Activated naive CD8-positive, alpha-beta T cell treated with anti-CD3 and anti-CD28 coated beads for 36 hours (primary cell): ENCODE measurements at regions not wholly inside any gene's neighbourhood (a gene's known extent, or its start where the extent isn't known, plus 50 kb on each side); places are given as distances from the start of the nearest gene placed in this dataset.
"Not testable (repeated sequence)": the region's sequence is repeated elsewhere in the genome, so short reads cannot be mapped to it uniquely, and the experiment has no call there.

Experiments used
- DNase-seq: peaks from one replicate; pipeline ENCODE4 v3.0.0; 2021
- H3K27ac Mint-ChIP-seq: one replicate; pipeline ENCODE4 v1.8.0; 2022; ENCODE audit warnings: mild to moderate bottlenecking, moderate library complexity, mixed read lengths
- H3K27me3 Mint-ChIP-seq: one replicate; pipeline ENCODE4 v1.8.0; 2022; ENCODE audit warnings: mild to moderate bottlenecking, mixed read lengths
- H3K36me3 Mint-ChIP-seq: one replicate; pipeline ENCODE4 v1.8.0; 2021; ENCODE audit warnings: mild to moderate bottlenecking, mixed read lengths
- H3K4me1 Mint-ChIP-seq: one replicate; pipeline ENCODE4 v1.8.0; 2021; ENCODE audit warnings: mixed read lengths
- H3K4me3 Mint-ChIP-seq: one replicate; pipeline ENCODE4 v1.8.0; 2022; ENCODE audit warnings: mild to moderate bottlenecking, moderate library complexity, mixed read lengths
- H3K9me3 Mint-ChIP-seq: one replicate; pipeline ENCODE4 v1.8.0; 2022; ENCODE audit warnings: mixed read lengths

GRCh38 chr1:73673971-73674370, 524.0 kb downstream of the LRRIQ3 start:
- H3K27me3 Mint-ChIP-seq, result no peaks in the 10 kb centered on the region
- H3K36me3 Mint-ChIP-seq, result no peaks in the 10 kb centered on the region
- no peaks in the 10 kb centered on the region for H3K9me3 Mint-ChIP-seq
- DNase-seq, result no peak
- no peaks in the 10 kb centered on the region for H3K4me1 Mint-ChIP-seq
- no peak overlapping the region for H3K4me3 Mint-ChIP-seq
- no peak overlapping the region for H3K27ac Mint-ChIP-seq

GRCh38 chr1:73671530-73671929, 526.4 kb downstream of the LRRIQ3 start:
- no peaks in the 10 kb centered on the region for H3K27me3 Mint-ChIP-seq
- no peaks in the 10 kb centered on the region for H3K4me1 Mint-ChIP-seq
- no peak overlapping the region for H3K27ac Mint-ChIP-seq
- no peak overlapping the region for H3K4me3 Mint-ChIP-seq
- H3K9me3 Mint-ChIP-seq, result no peaks in the 10 kb centered on the region
- no peak for DNase-seq
- no peaks in the 10 kb centered on the region for H3K36me3 Mint-ChIP-seq

GRCh38 chr1:73667959-73668358, 530.0 kb downstream of the LRRIQ3 start:
- not testable (repeated sequence) for H3K4me1 Mint-ChIP-seq, H3K27ac Mint-ChIP-seq, H3K36me3 Mint-ChIP-seq, H3K4me3 Mint-ChIP-seq, H3K27me3 Mint-ChIP-seq, H3K9me3 Mint-ChIP-seq, DNase-seq

GRCh38 chr1:73662526-73662925, 535.5 kb downstream of the LRRIQ3 start:
- Mint-ChIP-seq H3K9me3 (peaks cover 5% of the 10 kb centered on the region), H3K27me3 (no peaks in the 10 kb centered on the region), H3K36me3 (no peaks in the 10 kb centered on the region), H3K27ac (no peak overlapping the region), H3K4me3 (no peak overlapping the region), H3K4me1 (no peaks in the 10 kb centered on the region)
- DNase-seq, result no peak

GRCh38 chr1:73659136-73659535, 538.8 kb downstream of the LRRIQ3 start:
- Mint-ChIP-seq H3K27ac (no peak overlapping the region), H3K9me3 (peaks cover 5% of the 10 kb centered on the region), H3K36me3 (no peaks in the 10 kb centered on the region), H3K27me3 (no peaks in the 10 kb centered on the region), H3K4me1 (no peaks in the 10 kb centered on the region), H3K4me3 (no peak overlapping the region)
- no peak for DNase-seq

GRCh38 chr1:73654714-73655113, 543.3 kb downstream of the LRRIQ3 start:
- Mint-ChIP-seq H3K4me1 (no peaks in the 10 kb centered on the region), H3K36me3 (no peaks in the 10 kb centered on the region), H3K27me3 (no peaks in the 10 kb centered on the region), H3K9me3 (no peaks in the 10 kb centered on the region), H3K4me3 (no peak overlapping the region), H3K27ac (no peak overlapping the region)
- no peak for DNase-seq

GRCh38 chr1:73644198-73644597, 553.8 kb downstream of the LRRIQ3 start:
- H3K4me3 Mint-ChIP-seq, result no peak overlapping the region
- no peak for DNase-seq
- no peaks in the 10 kb centered on the region for H3K9me3 Mint-ChIP-seq
- H3K36me3 Mint-ChIP-seq, result no peaks in the 10 kb centered on the region
- no peak overlapping the region for H3K27ac Mint-ChIP-seq
- no peaks in the 10 kb centered on the region for H3K4me1 Mint-ChIP-seq
- no peaks in the 10 kb centered on the region for H3K27me3 Mint-ChIP-seq

GRCh38 chr1:73639494-73639893, 558.5 kb downstream of the LRRIQ3 start:
- no peaks in the 10 kb centered on the region for H3K9me3 Mint-ChIP-seq

GRCh38 chr1:73637264-73637663, 560.7 kb downstream of the LRRIQ3 start:
- Mint-ChIP-seq H3K4me1 (no peaks in the 10 kb centered on the region), H3K4me3 (no peak overlapping the region), H3K9me3 (no peaks in the 10 kb centered on the region), H3K27me3 (no peaks in the 10 kb centered on the region), H3K27ac (no peak overlapping the region), H3K36me3 (no peaks in the 10 kb centered on the region)
- DNase-seq, result no peak

More at GRCh38 chr1:73639494-73639893, 558.5 kb downstream of the LRRIQ3 start:
- Mint-ChIP-seq H3K27me3 (no peaks in the 10 kb centered on the region), H3K27ac (no peak overlapping the region), H3K4me3 (no peak overlapping the region), H3K36me3 (no peaks in the 10 kb centered on the region), H3K4me1 (no peaks in the 10 kb centered on the region)
- no peak for DNase-seq

GRCh38 chr1:73635021-73635420, 563.0 kb downstream of the LRRIQ3 start:
- no peak for DNase-seq
- Mint-ChIP-seq H3K9me3 (no peaks in the 10 kb centered on the region), H3K4me3 (no peak overlapping the region), H3K4me1 (no peaks in the 10 kb centered on the region), H3K27ac (no peak overlapping the region), H3K27me3 (no peaks in the 10 kb centered on the region), H3K36me3 (no peaks in the 10 kb centered on the region)

- no peaks in the 10 kb centered on the region for H3K36me3 Mint-ChIP-seq
- no peaks in the 10 kb centered on the region for H3K9me3 Mint-ChIP-seq
- no peak overlapping the region for H3K27ac Mint-ChIP-seq
- no peaks in the 10 kb centered on the region for H3K4me1 Mint-ChIP-seq
- no peak overlapping the region for H3K4me3 Mint-ChIP-seq
- no peaks in the 10 kb centered on the region for H3K27me3 Mint-ChIP-seq
- DNase-seq, result no peak
These were observed 570.3 kb downstream of the LRRIQ3 start for GRCh38 chr1:73627723-73628122.

- DNase-seq, result no peak
- Mint-ChIP-seq H3K27ac (no peak overlapping the region), H3K4me3 (no peak overlapping the region), H3K4me1 (no peaks in the 10 kb centered on the region), H3K9me3 (no peaks in the 10 kb centered on the region), H3K27me3 (no peaks in the 10 kb centered on the region), H3K36me3 (no peaks in the 10 kb centered on the region)
These were observed 571.6 kb downstream of the LRRIQ3 start for GRCh38 chr1:73626326-73626725.

- Mint-ChIP-seq H3K4me1 (no peaks in the 10 kb centered on the region), H3K36me3 (no peaks in the 10 kb centered on the region)
These were observed 574.0 kb downstream of the LRRIQ3 start for GRCh38 chr1:73623946-73624345.

GRCh38 chr1:73617145-73617544, 580.8 kb downstream of the LRRIQ3 start:
- no peak for DNase-seq
- Mint-ChIP-seq H3K27ac (no peak overlapping the region), H3K27me3 (no peaks in the 10 kb centered on the region), H3K4me1 (no peaks in the 10 kb centered on the region), H3K36me3 (no peaks in the 10 kb centered on the region), H3K9me3 (no peaks in the 10 kb centered on the region), H3K4me3 (no peak overlapping the region)

More at GRCh38 chr1:73623946-73624345, 574.0 kb downstream of the LRRIQ3 start:
- no peak for DNase-seq
- Mint-ChIP-seq H3K27ac (no peak overlapping the region), H3K4me3 (no peak overlapping the region), H3K9me3 (no peaks in the 10 kb centered on the region), H3K27me3 (no peaks in the 10 kb centered on the region)

- H3K4me3 Mint-ChIP-seq, result no peak overlapping the region
These were observed 586.3 kb downstream of the LRRIQ3 start for GRCh38 chr1:73611681-73612080.

GRCh38 chr1:73604739-73605138, 593.2 kb downstream of the LRRIQ3 start:
- no peak overlapping the region for H3K4me3 Mint-ChIP-seq
- peaks cover 3% of the 10 kb centered on the region for H3K9me3 Mint-ChIP-seq
- no peak overlapping the region for H3K27ac Mint-ChIP-seq
- no peak for DNase-seq
- no peaks in the 10 kb centered on the region for H3K27me3 Mint-ChIP-seq
- no peaks in the 10 kb centered on the region for H3K4me1 Mint-ChIP-seq
- H3K36me3 Mint-ChIP-seq, result no peaks in the 10 kb centered on the region

More at GRCh38 chr1:73611681-73612080, 586.3 kb downstream of the LRRIQ3 start:
- Mint-ChIP-seq H3K9me3 (no peaks in the 10 kb centered on the region), H3K27ac (no peak overlapping the region), H3K27me3 (no peaks in the 10 kb centered on the region), H3K4me1 (no peaks in the 10 kb centered on the region), H3K36me3 (no peaks in the 10 kb centered on the region)
- DNase-seq, result no peak

GRCh38 chr1:73604211-73604610, 593.8 kb downstream of the LRRIQ3 start:
- no peak overlapping the region for H3K27ac Mint-ChIP-seq
- H3K9me3 Mint-ChIP-seq, result peaks cover 3% of the 10 kb centered on the region
- H3K4me1 Mint-ChIP-seq, result no peaks in the 10 kb centered on the region
- H3K4me3 Mint-ChIP-seq, result no peak overlapping the region
- no peaks in the 10 kb centered on the region for H3K36me3 Mint-ChIP-seq
- no peak for DNase-seq
- no peaks in the 10 kb centered on the region for H3K27me3 Mint-ChIP-seq
